PC-9 (cell line): ENCODE measurements at regions not wholly inside any gene's neighbourhood (a gene's known extent, or its start where the extent isn't known, plus 50 kb on each side); places are given as distances from the start of the nearest gene placed in this dataset.
"Not testable (repeated sequence)": the region's sequence is repeated elsewhere in the genome, so short reads cannot be mapped to it uniquely, and the experiment has no call there.

ENCODE experiments used
- BruUV-seq: library from RNA; stranded (reverse); fragments of 400-500 nt; replicated peaks from 2 replicates; lab custom pipeline; 2021; lab: Mats Ljungman, UMichigan
- CTCF ChIA-PET: fragments of 300-600 bp; sonication (Branson Sonifier 250); formaldehyde crosslinking; loops from one replicate; lab custom pipeline; 2022; ENCODE audit warnings: antibody characterized with exemption; lab: Charles Lee
- POLR2A ChIA-PET: fragments of 300-600 bp; sonication (Branson Sonifier 250); formaldehyde crosslinking; loops from one replicate; lab custom pipeline; 2022; ENCODE audit warnings: antibody characterized with exemption; ENCODE audit not compliant: unreplicated experiment; lab: Charles Lee
- DNase-seq, 2 experiments: peaks; one replicate each; pipeline versions ENCODE4 v3.0.0 to v3.0.0-alpha.2; 2015 to 2022; ENCODE audit warnings: mixed read lengths in 1 of 2
- H2AFZ ChIP-seq: fragments of 200-600 bp; sonication (generic); 2 replicates; pipeline ENCODE4 v1.8.1; 2017; ENCODE audit warnings: antibody characterized with exemption
- H3F3A ChIP-seq: fragments of 200-600 bp; sonication (generic); 2 replicates; pipeline ENCODE4 v1.8.1; 2017; ENCODE audit warnings: antibody characterized with exemption, mild to moderate bottlenecking, low read depth; ENCODE audit not compliant: insufficient read depth
- H3K27ac ChIP-seq: fragments of 200-600 bp; sonication (generic); 2 replicates; pipeline ENCODE4 v1.6.1; 2016; ENCODE audit warnings: mixed run types
- H3K27me3 ChIP-seq: fragments of 200-600 bp; sonication (generic); 2 replicates; pipeline ENCODE4 v1.6.1; 2016; ENCODE audit warnings: low read depth, mixed run types; ENCODE audit not compliant: insufficient read depth
- H3K36me3 ChIP-seq: fragments of 200-600 bp; sonication (generic); 2 replicates; pipeline ENCODE4 v1.6.1; 2016; ENCODE audit warnings: low read depth, mixed run types
- H3K4me1 ChIP-seq: fragments of 200-600 bp; sonication (generic); replicated peaks from 2 replicates; pipeline ENCODE4 v1.6.1; 2016; ENCODE audit warnings: mixed run types; ENCODE audit not compliant: insufficient read depth
- H3K4me2 ChIP-seq: fragments of 200-600 bp; sonication (generic); 2 replicates; pipeline ENCODE4 v1.6.1; 2017; ENCODE audit warnings: mixed run types
- H3K4me3 ChIP-seq: fragments of 200-600 bp; sonication (generic); 2 replicates; pipeline ENCODE4 v1.6.1; 2016; ENCODE audit warnings: mixed run types
- H3K79me2 ChIP-seq: fragments of 200-600 bp; sonication (generic); 2 replicates; pipeline ENCODE4 v1.6.1; 2017; ENCODE audit warnings: low read depth, mixed run types
- H3K9me2 ChIP-seq: fragments of 200-600 bp; sonication (generic); 2 replicates; pipeline ENCODE4 v1.8.1; 2017; ENCODE audit warnings: mild to moderate bottlenecking; ENCODE audit not compliant: insufficient read depth
- H3K9me3 ChIP-seq: fragments of 200-600 bp; sonication (generic); 2 replicates; pipeline ENCODE4 v1.8.1; 2016; ENCODE audit warnings: low read depth; ENCODE audit not compliant: insufficient read depth
- H4K20me1 ChIP-seq: fragments of 200-600 bp; sonication (generic); 2 replicates; pipeline ENCODE4 v1.8.1; 2017; ENCODE audit not compliant: insufficient read depth
- CTCF ChIP-seq: fragments of 200-600 bp; sonication (generic); conservative IDR thresholded peaks from 2 replicates; pipeline ENCODE4 v1.6.1; 2017; ENCODE audit warnings: mixed run types, antibody characterized with exemption, mild to moderate bottlenecking, moderate library complexity
- EZH2 ChIP-seq: fragments of 200-600 bp; sonication (generic); IDR thresholded peaks from 2 replicates; pipeline ENCODE4 v1.8.0; 2017; ENCODE audit warnings: antibody characterized with exemption, low read depth
- intact Hi-C: fragments of 100-400 bp; cut with micrococcal nuclease; formaldehyde crosslinking; loops from one replicate; pipeline ENCODE4 v1.10.0; 2022; ENCODE audit not compliant: unreplicated experiment

- ChIA-PET POLR2A (no interaction called here), CTCF (no interaction called here)
- H3K79me2 ChIP-seq, result no peaks in the 10 kb centered on the region
- H3K27me3 ChIP-seq, result no peaks in the 10 kb centered on the region
- no peaks in the 10 kb centered on the region for H3K4me1 ChIP-seq
- 0 out of 2 replicates have a peak, but pooled peaks cover 4% of the 10 kb centered on the region for H3K9me3 ChIP-seq
- BruUV-seq, result no TSS peak
- H3F3A ChIP-seq, result no peaks in the 10 kb centered on the region
- intact Hi-C loops, result no loop called here
- no peaks in the 10 kb centered on the region for H3K36me3 ChIP-seq
- DNase-seq, result peak; percentile 25 to 39
- no peak overlapping the region for H3K27ac ChIP-seq
- H3K4me3 ChIP-seq, result no peak overlapping the region
- H4K20me1 ChIP-seq, result no peaks in the 10 kb centered on the region
- no peaks in the 10 kb centered on the region for H3K9me2 ChIP-seq
- H3K4me2 ChIP-seq, result no peak overlapping the region
- H2AFZ ChIP-seq, result no peak overlapping the region
- no peak for TF ChIP-seq CTCF
- no peak for TF ChIP-seq EZH2
These were observed 708.1 kb downstream of the GLUD2 start for GRCh38 chrX:121755541-121755940.

- H3K27ac ChIP-seq, result no peak overlapping the region
- H4K20me1 ChIP-seq, result no peaks in the 10 kb centered on the region
- ChIA-PET POLR2A (no interaction called here), CTCF (no interaction called here)
- H3K9me2 ChIP-seq, result no peaks in the 10 kb centered on the region
- H3K79me2 ChIP-seq, result no peaks in the 10 kb centered on the region
- no TSS peak for BruUV-seq
- intact Hi-C loops, result no loop called here
- TF ChIP-seq CTCF, result no peak
- TF ChIP-seq EZH2, result no peak
- H3K4me1 ChIP-seq, result no peaks in the 10 kb centered on the region
- H3F3A ChIP-seq, result no peaks in the 10 kb centered on the region
- no peak overlapping the region for H3K4me2 ChIP-seq
- H3K9me3 ChIP-seq, result no peaks in the 10 kb centered on the region
- H3K36me3 ChIP-seq, result no peaks in the 10 kb centered on the region
- DNase-seq, result no peak
- H2AFZ ChIP-seq, result no peak overlapping the region
- no peaks in the 10 kb centered on the region for H3K27me3 ChIP-seq
- no peak overlapping the region for H3K4me3 ChIP-seq
These were observed 714.4 kb downstream of the GLUD2 start for GRCh38 chrX:121761845-121762244.

GRCh38 chrX:121763671-121764070 is 716.3 kb downstream of the GLUD2 start:
- H3K36me3 ChIP-seq, result no peaks in the 10 kb centered on the region
- no peaks in the 10 kb centered on the region for H3F3A ChIP-seq
- no peaks in the 10 kb centered on the region for H4K20me1 ChIP-seq
- no peaks in the 10 kb centered on the region for H3K9me2 ChIP-seq
- TF ChIP-seq CTCF (no peak), EZH2 (no peak)
- no peaks in the 10 kb centered on the region for H3K9me3 ChIP-seq
- H3K27ac ChIP-seq, result no peak overlapping the region
- POLR2A ChIA-PET, result no interaction called here
- intact Hi-C loops, result no loop called here
- H2AFZ ChIP-seq, result no peak overlapping the region
- CTCF ChIA-PET, result no interaction called here
- no TSS peak for BruUV-seq
- DNase-seq, result no peak
- H3K4me1 ChIP-seq, result no peaks in the 10 kb centered on the region
- no peaks in the 10 kb centered on the region for H3K27me3 ChIP-seq
- H3K79me2 ChIP-seq, result no peaks in the 10 kb centered on the region
- H3K4me2 ChIP-seq, result no peak overlapping the region
- no peak overlapping the region for H3K4me3 ChIP-seq

GRCh38 chrX:121768210-121768609 is 720.8 kb downstream of the GLUD2 start:
- H3K9me2 ChIP-seq, intact Hi-C loops, BruUV-seq, H3F3A ChIP-seq, H3K79me2 ChIP-seq, H3K9me3 ChIP-seq, H3K27ac ChIP-seq, H3K4me1 ChIP-seq, H3K36me3 ChIP-seq, DNase-seq, POLR2A ChIA-PET, H2AFZ ChIP-seq, H4K20me1 ChIP-seq, H3K27me3 ChIP-seq, H3K4me2 ChIP-seq, H3K4me3 ChIP-seq, CTCF ChIA-PET: not testable (repeated sequence)
